ENCODE measurements at regions not wholly inside any gene's neighbourhood (a gene's known extent, or its start where the extent isn't known, plus 50 kb on each side); places are given as distances from the start of the nearest gene placed in this dataset.

GRCh38 chr4:58075724-58076123 is 965.5 kb upstream of the IGFBP7 start:
- TF ChIP-seq CTCF (IDR thresholded peaks at IDR 0.05) = no peak
- no peak for TF ChIP-seq POLR2A (IDR thresholded peaks at IDR 0.05)

Measured in heart left ventricle (tissue), 13 donors.